ENCODE measurements at regions not wholly inside any gene's neighbourhood (a gene's known extent, or its start where the extent isn't known, plus 50 kb on each side); places are given as distances from the start of the nearest gene placed in this dataset.

DNA sequence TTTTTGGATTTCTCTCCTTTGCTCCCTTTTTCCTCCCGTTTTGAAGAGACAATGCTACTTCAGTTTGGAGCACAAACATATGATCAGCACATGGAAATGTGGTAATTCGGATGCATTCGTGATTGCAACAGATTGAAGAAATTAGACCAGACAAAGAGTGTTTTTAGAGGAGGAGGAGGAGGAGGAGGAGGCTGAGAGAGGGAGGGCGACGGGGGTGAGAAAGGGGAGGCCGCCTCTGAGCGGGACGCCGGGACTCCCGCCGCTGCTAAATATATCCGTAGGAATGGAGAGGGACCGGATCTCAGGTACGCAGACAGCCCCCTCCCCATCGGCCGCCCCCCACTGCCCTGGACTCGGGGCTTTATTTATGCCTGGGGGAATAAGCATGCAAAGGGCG lies 179.3 kb downstream of the SEC14L1 start:
- WGBS: 69% methylated on average over 18 of the region's 18 CpGs
- Histone ChIP-seq H3K27me3 (ENCODE audit: control insufficient read depth in 4 of 4, insufficient read depth in 4 of 4, low read length in 3 of 4) (no peaks in the 10 kb centered on the region), H3K27ac (ENCODE audit: low read depth in 1 of 2, low read length in 2 of 2) (peak overlapping the region; percentile 57 to 68), H3K4me3 (ENCODE audit: low read depth in 1 of 3, low read length in 3 of 3) (peak overlapping the region in 1 of 3 donors; percentile 9), H3K4me1 (ENCODE audit: control insufficient read depth in 4 of 4, insufficient read depth in 4 of 4, low read length in 3 of 4) (peaks cover 14 to 53% (median 36%) of the 10 kb centered on the region in 4 donors), H3K9me3 (ENCODE audit: control insufficient read depth in 4 of 4, low read length in 3 of 4) (no peaks in the 10 kb centered on the region), H3K36me3 (ENCODE audit: control insufficient read depth in 4 of 4, insufficient read depth in 3 of 4, low read depth in 1 of 4, low read length in 3 of 4) (peaks cover 0 to 5% (median 0%) of the 10 kb centered on the region in 4 donors), H3K9ac (ENCODE audit: low read depth in 1 of 2, low read length in 2 of 2) (peak overlapping the region in 1 of 2 donors; percentile 49)
- DNase-seq (ENCODE audit: low spot score): no peak
- TF ChIP-seq FOXA2 (IDR thresholded peaks at IDR 0.05): no peak
- TF ChIP-seq TAF1 (conservative IDR thresholded peaks at IDR 0.05): no peak
- TF ChIP-seq, protein P1, sequence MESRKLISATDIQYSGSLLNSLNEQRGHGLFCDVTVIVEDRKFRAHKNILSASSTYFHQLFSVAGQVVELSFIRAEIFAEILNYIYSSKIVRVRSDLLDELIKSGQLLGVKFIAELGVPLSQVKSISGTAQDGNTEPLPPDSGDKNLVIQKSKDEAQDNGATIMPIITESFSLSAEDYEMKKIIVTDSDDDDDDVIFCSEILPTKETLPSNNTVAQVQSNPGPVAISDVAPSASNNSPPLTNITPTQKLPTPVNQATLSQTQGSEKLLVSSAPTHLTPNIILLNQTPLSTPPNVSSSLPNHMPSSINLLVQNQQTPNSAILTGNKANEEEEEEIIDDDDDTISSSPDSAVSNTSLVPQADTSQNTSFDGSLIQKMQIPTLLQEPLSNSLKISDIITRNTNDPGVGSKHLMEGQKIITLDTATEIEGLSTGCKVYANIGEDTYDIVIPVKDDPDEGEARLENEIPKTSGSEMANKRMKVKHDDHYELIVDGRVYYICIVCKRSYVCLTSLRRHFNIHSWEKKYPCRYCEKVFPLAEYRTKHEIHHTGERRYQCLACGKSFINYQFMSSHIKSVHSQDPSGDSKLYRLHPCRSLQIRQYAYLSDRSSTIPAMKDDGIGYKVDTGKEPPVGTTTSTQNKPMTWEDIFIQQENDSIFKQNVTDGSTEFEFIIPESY (IDR thresholded peaks at IDR 0.05): no peak
- TF ChIP-seq FOXA1 (IDR thresholded peaks at IDR 0.05): no peak
- no peak for TF ChIP-seq RXRA (IDR thresholded peaks at IDR 0.05)
- no peak for TF ChIP-seq ATF3 (IDR thresholded peaks at IDR 0.05)
- no peak for TF ChIP-seq HNF4A (conservative IDR thresholded peaks at IDR 0.05)
- no peak for TF ChIP-seq YY1 (IDR thresholded peaks at IDR 0.05)
- TF ChIP-seq NR2F2 (IDR thresholded peaks at IDR 0.05): no peak
- TF ChIP-seq EGR1 (IDR thresholded peaks at IDR 0.05; ENCODE audit: low read depth in 2 of 2): no peak
- no peak for TF ChIP-seq RAD21 (IDR thresholded peaks at IDR 0.05)
- TF ChIP-seq, protein P2, sequence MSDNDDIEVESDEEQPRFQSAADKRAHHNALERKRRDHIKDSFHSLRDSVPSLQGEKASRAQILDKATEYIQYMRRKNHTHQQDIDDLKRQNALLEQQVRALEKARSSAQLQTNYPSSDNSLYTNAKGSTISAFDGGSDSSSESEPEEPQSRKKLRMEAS (IDR thresholded peaks at IDR 0.05): no peak
- TF ChIP-seq HNF4G (IDR thresholded peaks at IDR 0.05): no peak
- no peak for TF ChIP-seq GABPA (IDR thresholded peaks at IDR 0.05 in 1 of 2, conservative IDR thresholded peaks at IDR 0.05 in 1 of 2)
- no peak for TF ChIP-seq CTCF (IDR thresholded peaks at IDR 0.05; ENCODE audit: low read depth, low read length, missing input control)
- TF ChIP-seq SP1 (IDR thresholded peaks at IDR 0.05): no peak
- no peak for TF ChIP-seq JUND (IDR thresholded peaks at IDR 0.05)
- no peak for TF ChIP-seq REST (IDR thresholded peaks at IDR 0.05)

Measured in liver (tissue), 8 donors.